Caco-2 (cell line): ENCODE measurements at regions not wholly inside any gene's neighbourhood (a gene's known extent, or its start where the extent isn't known, plus 50 kb on each side); places are given as distances from the start of the nearest gene placed in this dataset.

Experiments used
- BruUV-seq: library from RNA; stranded (reverse); fragments of 400-500 nt; replicated peaks from 2 replicates; lab custom pipeline; 2021; lab: Mats Ljungman, UMichigan
- CTCF ChIA-PET: fragments of 300-600 bp; sonication (Branson Sonifier 250); formaldehyde crosslinking; loops from one replicate; lab custom pipeline; 2022; ENCODE audit warnings: antibody characterized with exemption; lab: Charles Lee
- POLR2A ChIA-PET: fragments of 300-600 bp; sonication (Branson Sonifier 250); formaldehyde crosslinking; loops from one replicate; lab custom pipeline; 2022; ENCODE audit warnings: antibody characterized with exemption; lab: Charles Lee
- DNase-seq, 2 experiments: peaks; one replicate each; pipeline versions ENCODE4 v3.0.0 to v3.0.0-alpha.2; 2020 to 2022
- H3K27me3 ChIP-seq: replicated peaks from 2 replicates; pipeline ENCODE4 v1.6.0; 2011; ENCODE audit warnings: low read length; ENCODE audit not compliant: control insufficient read depth, insufficient read depth
- H3K36me3 ChIP-seq: 2 replicates; pipeline ENCODE4 v1.5.1; 2011; ENCODE audit warnings: low read length; ENCODE audit not compliant: control insufficient read depth, insufficient read depth
- H3K4me1 ChIP-seq: fragments of 250-450 bp; sonication (Bioruptor Pico); 2 replicates; pipeline ENCODE4 v1.5.1; 2020; ENCODE audit warnings: mild to moderate bottlenecking
- H3K4me3 ChIP-seq: 2 replicates; pipeline ENCODE4 v1.5.1; 2011; ENCODE audit warnings: low read depth, mild to moderate bottlenecking, control low read depth, low read length
- H3K9me3 ChIP-seq: fragments of 250-450 bp; sonication (Bioruptor Pico); 2 replicates; pipeline ENCODE4 v1.5.1; 2020; ENCODE audit warnings: mild to moderate bottlenecking, moderate library complexity
- H3K27ac Mint-ChIP-seq: one replicate; pipeline ENCODE4 v1.8.0; 2022; ENCODE audit warnings: mixed read lengths; ENCODE audit not compliant: unreplicated experiment
- H3K27me3 Mint-ChIP-seq: one replicate; pipeline ENCODE4 v1.8.0; 2022; ENCODE audit warnings: mixed read lengths; ENCODE audit not compliant: insufficient read depth, unreplicated experiment
- H3K36me3 Mint-ChIP-seq: one replicate; pipeline ENCODE4 v1.8.0; 2022; ENCODE audit warnings: mild to moderate bottlenecking, mixed read lengths; ENCODE audit not compliant: insufficient read depth, unreplicated experiment
- H3K4me1 Mint-ChIP-seq: one replicate; pipeline ENCODE4 v1.8.0; 2022; ENCODE audit warnings: low read depth, mixed read lengths; ENCODE audit not compliant: unreplicated experiment
- H3K4me3 Mint-ChIP-seq: one replicate; pipeline ENCODE4 v1.8.0; 2022; ENCODE audit warnings: mild to moderate bottlenecking, moderate library complexity, mixed read lengths; ENCODE audit not compliant: unreplicated experiment
- H3K9me3 Mint-ChIP-seq: one replicate; pipeline ENCODE4 v1.8.0; 2022; ENCODE audit warnings: mixed read lengths; ENCODE audit not compliant: unreplicated experiment
- CTCF ChIP-seq, 2 experiments: fragments of 200-600 bp in 1 of 2; IDR thresholded peaks; 1 replicate in 1 of 2; 2 replicates in 1 of 2; pipeline versions ENCODE4 v1.5.1 to v1.8.0; 2011 to 2022; ENCODE audit warnings: antibody characterized with exemption in 1 of 2, control low read depth in 1 of 2, inconsistent platforms in 1 of 2, low read depth in 1 of 2, low read length in 1 of 2, mild to moderate bottlenecking in 1 of 2, moderate library complexity in 1 of 2; ENCODE audit not compliant: insufficient read depth in 1 of 2, severe bottlenecking in 1 of 2, unreplicated experiment in 1 of 2
- intact Hi-C: fragments of 100-400 bp; cut with micrococcal nuclease; formaldehyde crosslinking; loops from one replicate; pipeline ENCODE4 v1.10.0; 2022; ENCODE audit not compliant: unreplicated experiment

- no peaks in the 10 kb centered on the region for H3K36me3 Mint-ChIP-seq
- ChIA-PET POLR2A (no interaction called here), CTCF (no interaction called here)
- no TSS peak for BruUV-seq
- TF ChIP-seq CTCF (IDR thresholded peaks at IDR 0.05; ENCODE audit: insufficient read depth in 1 of 2, low read depth in 1 of 2, low read length in 1 of 2, severe bottlenecking in 1 of 2, unreplicated experiment in 1 of 2), result no peak
- intact Hi-C loops, result no loop called here
- no peak overlapping the region for H3K27ac Mint-ChIP-seq
- no peak overlapping the region for H3K4me3 Mint-ChIP-seq
- DNase-seq, result no peak
- Histone ChIP-seq H3K36me3 (no peaks in the 10 kb centered on the region), H3K4me3 (no peak overlapping the region), H3K9me3 (no peaks in the 10 kb centered on the region), H3K4me1 (no peaks in the 10 kb centered on the region), H3K27me3 (no peaks in the 10 kb centered on the region)
- H3K4me1 Mint-ChIP-seq, result no peaks in the 10 kb centered on the region
- peaks cover 3% of the 10 kb centered on the region for H3K27me3 Mint-ChIP-seq
- no peaks in the 10 kb centered on the region for H3K9me3 Mint-ChIP-seq
These were observed 611.1 kb upstream of the ARID1B start for GRCh38 chr6:156166093-156166492.

- ChIA-PET POLR2A (no interaction called here), CTCF (no interaction called here)
- H3K9me3 ChIP-seq, result no peaks in the 10 kb centered on the region
- Mint-ChIP-seq H3K27ac (no peak overlapping the region), H3K27me3 (peaks cover 3% of the 10 kb centered on the region), H3K36me3 (no peaks in the 10 kb centered on the region), H3K4me3 (no peak overlapping the region), H3K9me3 (no peaks in the 10 kb centered on the region), H3K4me1 (no peaks in the 10 kb centered on the region)
- intact Hi-C loops, result no loop called here
- H3K4me1 ChIP-seq, result no peaks in the 10 kb centered on the region
- no peaks in the 10 kb centered on the region for H3K36me3 ChIP-seq
- no TSS peak for BruUV-seq
- no peak for TF ChIP-seq CTCF (IDR thresholded peaks at IDR 0.05; ENCODE audit: insufficient read depth in 1 of 2, low read depth in 1 of 2, low read length in 1 of 2, severe bottlenecking in 1 of 2, unreplicated experiment in 1 of 2)
- no peaks in the 10 kb centered on the region for H3K27me3 ChIP-seq
- H3K4me3 ChIP-seq, result no peak overlapping the region
- DNase-seq, result no peak
These were observed 612.3 kb upstream of the ARID1B start for GRCh38 chr6:156164701-156165452.

GRCh38 chr6:156163311-156163710 lies 613.9 kb upstream of the ARID1B start:
- Mint-ChIP-seq H3K4me3 (no peak overlapping the region), H3K9me3 (no peaks in the 10 kb centered on the region), H3K27me3 (peaks cover 3% of the 10 kb centered on the region), H3K27ac (no peak overlapping the region), H3K4me1 (no peaks in the 10 kb centered on the region), H3K36me3 (no peaks in the 10 kb centered on the region)
- Histone ChIP-seq H3K4me1 (no peaks in the 10 kb centered on the region), H3K36me3 (no peaks in the 10 kb centered on the region), H3K27me3 (no peaks in the 10 kb centered on the region), H3K4me3 (no peak overlapping the region), H3K9me3 (no peaks in the 10 kb centered on the region)
- intact Hi-C loops, result no loop called here
- DNase-seq, result no peak
- ChIA-PET CTCF (no interaction called here), POLR2A (no interaction called here)
- no TSS peak for BruUV-seq
- TF ChIP-seq CTCF (IDR thresholded peaks at IDR 0.05; ENCODE audit: insufficient read depth in 1 of 2, low read depth in 1 of 2, low read length in 1 of 2, severe bottlenecking in 1 of 2, unreplicated experiment in 1 of 2), result no peak
